PC-3 (cell line): ENCODE measurements at regions not wholly inside any gene's neighbourhood (a gene's known extent, or its start where the extent isn't known, plus 50 kb on each side); places are given as distances from the start of the nearest gene placed in this dataset.

ENCODE experiments used
- CTCF ChIP-seq: fragments of 300-600 bp; sonication (generic); conservative IDR thresholded peaks from 2 replicates; pipeline ENCODE4 v1.5.1; 2017; ENCODE audit warnings: antibody characterized with exemption, low read depth, mild to moderate bottlenecking, low read length
- EZH2 ChIP-seq: fragments of 300-600 bp; sonication (generic); IDR thresholded peaks from one replicate; pipeline ENCODE4 v1.6.1; 2017; ENCODE audit warnings: antibody characterized with exemption, mild to moderate bottlenecking, low read length; ENCODE audit not compliant: unreplicated experiment

- TF ChIP-seq CTCF (no peak), EZH2 (no peak)
These were observed 418.7 kb upstream of the KIF2A start for GRCh38 chr5:61887271-61887670.
